KBM-7 (cell line): ENCODE measurements at regions not wholly inside any gene's neighbourhood (a gene's known extent, or its start where the extent isn't known, plus 50 kb on each side); places are given as distances from the start of the nearest gene placed in this dataset.
A peak's percentile ranks its signal among the peaks of the same experiment; 100 is the strongest.

Experiments
- DNase-seq: peaks from one replicate; pipeline ENCODE4 v3.0.0-alpha.2; 2015
- in situ Hi-C: fragments of 300-500 bp; cut with MboI; formaldehyde crosslinking; loops from 2 replicates; pipeline ENCODE4 v1.14.3; 2020; ENCODE audit warnings: low sequenced_read_pairs, low pct_unique_long_range_greater_than_20kb, mixed read lengths

- in situ Hi-C loops: no loop called here
- DNase-seq: peak; percentile 13
Observed at GRCh38 chr20:3312940-3313682, 74.1 kb upstream of the SLC4A11 start.

- in situ Hi-C loops: no loop called here
- DNase-seq: no peak
Observed at GRCh38 chr20:3311623-3312022, 72.6 kb upstream of the SLC4A11 start.

GRCh38 chr20:3309226-3309625 lies 70.2 kb upstream of the SLC4A11 start:
- in situ Hi-C loops: no loop called here
- no peak for DNase-seq

- no peak for DNase-seq
- in situ Hi-C loops: no loop called here
Observed at GRCh38 chr20:3307725-3308124, 68.7 kb upstream of the SLC4A11 start.

- DNase-seq: no peak
- in situ Hi-C loops: no loop called here
Observed at GRCh38 chr20:3307078-3307477, 68.1 kb upstream of the SLC4A11 start.

GRCh38 chr20:3306068-3306467 lies 67.1 kb upstream of the SLC4A11 start:
- DNase-seq: no peak
- in situ Hi-C loops: no loop called here

GRCh38 chr20:3304456-3304855 lies 65.5 kb upstream of the SLC4A11 start:
- in situ Hi-C loops: no loop called here
- no peak for DNase-seq

GRCh38 chr20:3297079-3297378 lies 58.0 kb upstream of the SLC4A11 start:
- DNase-seq: no peak
- in situ Hi-C loops: no loop called here

- in situ Hi-C loops: no loop called here
- no peak for DNase-seq
Observed at GRCh38 chr20:3296261-3297078, 57.5 kb upstream of the SLC4A11 start.
